Dedifferentiated amniotic fluid mesenchymal stem cell (primary cell): ENCODE measurements at regions not wholly inside any gene's neighbourhood (a gene's known extent, or its start where the extent isn't known, plus 50 kb on each side); places are given as distances from the start of the nearest gene placed in this dataset.

Experiments
- DNase-seq: peaks from one replicate; pipeline ENCODE4 v3.0.0-alpha.2; 2016; ENCODE audit errors: extremely low spot score

- DNase-seq, result no peak
Measured at GRCh38 chr12:19053218-19053617, 76.3 kb upstream of the PLEKHA5 start.

- no peak for DNase-seq
Measured at GRCh38 chr12:19054035-19054434, 75.5 kb upstream of the PLEKHA5 start.

- DNase-seq, result no peak
Measured at GRCh38 chr12:19055589-19055988, 73.9 kb upstream of the PLEKHA5 start.

GRCh38 chr12:19058235-19059021 is 71.1 kb upstream of the PLEKHA5 start:
- DNase-seq, result no peak

GRCh38 chr12:19064713-19065112 is 64.8 kb upstream of the PLEKHA5 start:
- no peak for DNase-seq

- DNase-seq, result no peak
Measured at GRCh38 chr12:19065223-19065622, 64.3 kb upstream of the PLEKHA5 start.

- DNase-seq, result no peak
Measured at GRCh38 chr12:19065871-19066270, 63.7 kb upstream of the PLEKHA5 start.

GRCh38 chr12:19066475-19067001 is 63.0 kb upstream of the PLEKHA5 start:
- no peak for DNase-seq

- no peak for DNase-seq
Measured at GRCh38 chr12:19068137-19068536, 61.4 kb upstream of the PLEKHA5 start.

GRCh38 chr12:19070341-19070740 is 59.2 kb upstream of the PLEKHA5 start:
- DNase-seq, result no peak

GRCh38 chr12:19074700-19075099 is 54.8 kb upstream of the PLEKHA5 start:
- DNase-seq, result no peak

GRCh38 chr12:19075711-19076340 is 53.7 kb upstream of the PLEKHA5 start:
- no peak for DNase-seq
